Adrenal gland (tissue), 9 donors: ENCODE measurements at regions not wholly inside any gene's neighbourhood (a gene's known extent, or its start where the extent isn't known, plus 50 kb on each side); places are given as distances from the start of the nearest gene placed in this dataset.

Experiments used
- DNase-seq, 7 donors: peaks; one replicate each; pipeline ENCODE4 v3.0.0-alpha.2; 2019 to 2020
- H3K27ac ChIP-seq, 5 donors: fragments of 200-600 bp; sonication (generic) in 4 of 5; 1 replicate in 3 of 5; 2 replicates in 2 of 5; pipeline versions ENCODE4 v1.5.1 to v1.8.0; 2016 to 2020; ENCODE audit warnings: mild to moderate bottlenecking in 1 of 5
- H3K27me3 ChIP-seq: fragments of 200-600 bp; 2 replicates; pipeline ENCODE4 v1.8.0; 2021
- H3K36me3 ChIP-seq, 2 donors: fragments of 200-600 bp; replicated peaks in 1 of 2; 1 replicate in 1 of 2; 2 replicates in 1 of 2; pipeline versions ENCODE4 v1.5.1 to v1.8.0; 2018 to 2022
- H3K4me1 ChIP-seq, 2 donors: fragments of 200-600 bp; replicated peaks in 1 of 2; 1 replicate in 1 of 2; 2 replicates in 1 of 2; pipeline versions ENCODE4 v1.5.1 to v1.8.0; 2018 to 2021
- H3K4me3 ChIP-seq, 4 donors: fragments of 200-600 bp; sonication (generic) in 3 of 4; one replicate each; pipeline ENCODE4 v1.5.1; 2016 to 2018
- H3K9me3 ChIP-seq, 3 donors: fragments of 200-600 bp; sonication (generic) in 1 of 3; replicated peaks in 1 of 3; 1 replicate in 2 of 3; 2 replicates in 1 of 3; pipeline versions ENCODE4 v1.5.1 to v1.8.0; 2016 to 2021
- CTCF ChIP-seq, 6 experiments: fragments of 450-650 bp in 4 of 6; fragments of 200-600 bp in 2 of 6; sonication (generic) in 1 of 6; IDR thresholded peaks; 1 replicate in 5 of 6; 2 replicates in 1 of 6; pipeline versions ENCODE4 v1.5.1 to v1.8.0; 2016 to 2021; ENCODE audit warnings: antibody characterized with exemption in 6 of 6, mild to moderate bottlenecking in 2 of 6, moderate library complexity in 1 of 6
- POLR2A ChIP-seq, 2 donors: fragments of 450-650 bp; IDR thresholded peaks; one replicate each; pipeline ENCODE4 v1.6.1; 2017; ENCODE audit warnings: antibody characterized with exemption in 2 of 2, mild to moderate bottlenecking in 2 of 2, moderate library complexity in 1 of 2
- WGBS, 4 donors: extraction: QIAGEN DNeasy Blood & Tissue Kit in 2 of 4; methylation state at CpG; one replicate each; pipeline versions ENCODE4 v1.1.5 to v1.1.7; 2013 to 2017; 5-methylcytosine and 5-hydroxymethylcytosine counted together
- intact Hi-C, 2 donors: fragments of 100-400 bp; cut with DNase I; formaldehyde crosslinking; loops; one replicate each; pipeline versions ENCODE4 v1.14.1 to v1.15.0; 2022 to 2023
- donor health status: healthy with polysubstance abuse.
- donor health status: Bipolar disorder and iron deficiency.
- donor health status: DM: yes; HTN: yes; CAD: no.
- donor health status: DM: no; HTN: no; CAD: no.
- donor health status: DM: no; HTN: no; CAD: no.

GRCh38 chr5:98101131-98101530 is 672.3 kb upstream of the RGMB start:
- Histone ChIP-seq H3K27me3 (no peaks in the 10 kb centered on the region), H3K4me3 (no peak overlapping the region), H3K36me3 (no peaks in the 10 kb centered on the region), H3K27ac (no peak overlapping the region), H3K4me1 (no peaks in the 10 kb centered on the region), H3K9me3 (no peaks in the 10 kb centered on the region)
- intact Hi-C loops: no loop called here
- TF ChIP-seq POLR2A (IDR thresholded peaks at IDR 0.05): no peak
- TF ChIP-seq CTCF (IDR thresholded peaks at IDR 0.05): no peak
- DNase-seq: no peak

- Histone ChIP-seq H3K4me1 (no peaks in the 10 kb centered on the region), H3K4me3 (no peak overlapping the region), H3K27ac (no peak overlapping the region), H3K9me3 (no peaks in the 10 kb centered on the region), H3K36me3 (no peaks in the 10 kb centered on the region), H3K27me3 (no peaks in the 10 kb centered on the region)
- 31 to 81% (median 51%) methylated on average over 3 of the region's 3 CpGs for WGBS, 4 donors
- no peak for TF ChIP-seq POLR2A (IDR thresholded peaks at IDR 0.05)
- no peak for TF ChIP-seq CTCF (IDR thresholded peaks at IDR 0.05)
- DNase-seq: no peak
- intact Hi-C loops: no loop called here
Observed at GRCh38 chr5:98102936-98103335, 670.5 kb upstream of the RGMB start.

- intact Hi-C loops: no loop called here
- no peaks in the 10 kb centered on the region for H3K27me3 ChIP-seq
- no peaks in the 10 kb centered on the region for H3K36me3 ChIP-seq
- no peaks in the 10 kb centered on the region for H3K4me1 ChIP-seq
- H3K9me3 ChIP-seq: no peaks in the 10 kb centered on the region
- 60 to 84% (median 68%) methylated on average over 5 of the region's 5 CpGs for WGBS, 4 donors
- DNase-seq: no peak
- H3K27ac ChIP-seq: no peak overlapping the region
- TF ChIP-seq CTCF (IDR thresholded peaks at IDR 0.05) (no peak), POLR2A (IDR thresholded peaks at IDR 0.05) (no peak)
- H3K4me3 ChIP-seq: no peak overlapping the region
Observed at GRCh38 chr5:98103807-98104206, 669.7 kb upstream of the RGMB start.

GRCh38 chr5:98104454-98105188 is 668.8 kb upstream of the RGMB start:
- H3K27ac ChIP-seq: no peak overlapping the region
- no peaks in the 10 kb centered on the region for H3K9me3 ChIP-seq
- no peaks in the 10 kb centered on the region for H3K36me3 ChIP-seq
- H3K27me3 ChIP-seq: no peaks in the 10 kb centered on the region
- intact Hi-C loops: no loop called here
- DNase-seq: no peak
- TF ChIP-seq POLR2A (IDR thresholded peaks at IDR 0.05) (no peak), CTCF (IDR thresholded peaks at IDR 0.05) (no peak)
- WGBS, 4 donors: 52 to 69% (median 58%) methylated on average over 3 of the region's 3 CpGs
- H3K4me1 ChIP-seq: no peaks in the 10 kb centered on the region
- no peak overlapping the region for H3K4me3 ChIP-seq
